Ishikawa (cell line): ENCODE measurements at regions not wholly inside any gene's neighbourhood (a gene's known extent, or its start where the extent isn't known, plus 50 kb on each side); places are given as distances from the start of the nearest gene placed in this dataset.

Experiments
- CEBPB ChIP-seq: IDR thresholded peaks from 2 replicates; pipeline ENCODE4 v1.6.1; 2012
- CREB1 ChIP-seq: IDR thresholded peaks from 2 replicates; pipeline ENCODE4 v1.6.1; 2012; ENCODE audit warnings: low read depth
- EGR1 ChIP-seq: IDR thresholded peaks from 2 replicates; pipeline ENCODE4 v1.6.1; 2012
- EP300 ChIP-seq: IDR thresholded peaks from 2 replicates; pipeline ENCODE4 v1.6.1; 2012; ENCODE audit warnings: borderline replicate concordance
- FOXM1 ChIP-seq: IDR thresholded peaks from 2 replicates; pipeline ENCODE4 v1.6.1; 2012; ENCODE audit warnings: low read depth, borderline replicate concordance
- NFIC ChIP-seq: IDR thresholded peaks from 2 replicates; pipeline ENCODE4 v1.6.1; 2012
- RAD21 ChIP-seq: IDR thresholded peaks from 2 replicates; pipeline ENCODE4 v1.6.1; 2012; ENCODE audit warnings: low read depth
- TAF1 ChIP-seq: IDR thresholded peaks from 2 replicates; pipeline ENCODE4 v1.6.1; 2012; ENCODE audit warnings: low read depth, mild to moderate bottlenecking
- TCF12 ChIP-seq: IDR thresholded peaks from 2 replicates; pipeline ENCODE4 v1.6.1; 2012; ENCODE audit warnings: low read depth
- TEAD4 ChIP-seq: IDR thresholded peaks from 2 replicates; pipeline ENCODE4 v1.6.1; 2012
- USF1 ChIP-seq: IDR thresholded peaks from 2 replicates; pipeline ENCODE4 v1.6.1; 2012
- YY1 ChIP-seq: IDR thresholded peaks from 2 replicates; pipeline ENCODE4 v1.6.1; 2012; ENCODE audit warnings: low read depth
- ZBTB7A ChIP-seq: IDR thresholded peaks from 2 replicates; pipeline ENCODE4 v1.6.1; 2012; ENCODE audit warnings: low read depth
- TF ChIP-seq, protein P1 (sequence below): IDR thresholded peaks from 2 replicates; pipeline ENCODE4 v1.6.1; 2012; ENCODE audit warnings: low read depth, mild to moderate bottlenecking

- TF ChIP-seq EGR1 (no peak), NFIC (no peak), TAF1 (no peak), ZBTB7A (no peak), USF1 (no peak), TEAD4 (no peak), YY1 (no peak), FOXM1 (no peak), TCF12 (no peak), RAD21 (no peak), EP300 (no peak), CREB1 (no peak)
- TF ChIP-seq, protein P1, sequence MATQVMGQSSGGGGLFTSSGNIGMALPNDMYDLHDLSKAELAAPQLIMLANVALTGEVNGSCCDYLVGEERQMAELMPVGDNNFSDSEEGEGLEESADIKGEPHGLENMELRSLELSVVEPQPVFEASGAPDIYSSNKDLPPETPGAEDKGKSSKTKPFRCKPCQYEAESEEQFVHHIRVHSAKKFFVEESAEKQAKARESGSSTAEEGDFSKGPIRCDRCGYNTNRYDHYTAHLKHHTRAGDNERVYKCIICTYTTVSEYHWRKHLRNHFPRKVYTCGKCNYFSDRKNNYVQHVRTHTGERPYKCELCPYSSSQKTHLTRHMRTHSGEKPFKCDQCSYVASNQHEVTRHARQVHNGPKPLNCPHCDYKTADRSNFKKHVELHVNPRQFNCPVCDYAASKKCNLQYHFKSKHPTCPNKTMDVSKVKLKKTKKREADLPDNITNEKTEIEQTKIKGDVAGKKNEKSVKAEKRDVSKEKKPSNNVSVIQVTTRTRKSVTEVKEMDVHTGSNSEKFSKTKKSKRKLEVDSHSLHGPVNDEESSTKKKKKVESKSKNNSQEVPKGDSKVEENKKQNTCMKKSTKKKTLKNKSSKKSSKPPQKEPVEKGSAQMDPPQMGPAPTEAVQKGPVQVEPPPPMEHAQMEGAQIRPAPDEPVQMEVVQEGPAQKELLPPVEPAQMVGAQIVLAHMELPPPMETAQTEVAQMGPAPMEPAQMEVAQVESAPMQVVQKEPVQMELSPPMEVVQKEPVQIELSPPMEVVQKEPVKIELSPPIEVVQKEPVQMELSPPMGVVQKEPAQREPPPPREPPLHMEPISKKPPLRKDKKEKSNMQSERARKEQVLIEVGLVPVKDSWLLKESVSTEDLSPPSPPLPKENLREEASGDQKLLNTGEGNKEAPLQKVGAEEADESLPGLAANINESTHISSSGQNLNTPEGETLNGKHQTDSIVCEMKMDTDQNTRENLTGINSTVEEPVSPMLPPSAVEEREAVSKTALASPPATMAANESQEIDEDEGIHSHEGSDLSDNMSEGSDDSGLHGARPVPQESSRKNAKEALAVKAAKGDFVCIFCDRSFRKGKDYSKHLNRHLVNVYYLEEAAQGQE, result no peak
Measured at GRCh38 chr4:184902550-184902949, 76.8 kb upstream of the ACSL1 start.

DNA sequence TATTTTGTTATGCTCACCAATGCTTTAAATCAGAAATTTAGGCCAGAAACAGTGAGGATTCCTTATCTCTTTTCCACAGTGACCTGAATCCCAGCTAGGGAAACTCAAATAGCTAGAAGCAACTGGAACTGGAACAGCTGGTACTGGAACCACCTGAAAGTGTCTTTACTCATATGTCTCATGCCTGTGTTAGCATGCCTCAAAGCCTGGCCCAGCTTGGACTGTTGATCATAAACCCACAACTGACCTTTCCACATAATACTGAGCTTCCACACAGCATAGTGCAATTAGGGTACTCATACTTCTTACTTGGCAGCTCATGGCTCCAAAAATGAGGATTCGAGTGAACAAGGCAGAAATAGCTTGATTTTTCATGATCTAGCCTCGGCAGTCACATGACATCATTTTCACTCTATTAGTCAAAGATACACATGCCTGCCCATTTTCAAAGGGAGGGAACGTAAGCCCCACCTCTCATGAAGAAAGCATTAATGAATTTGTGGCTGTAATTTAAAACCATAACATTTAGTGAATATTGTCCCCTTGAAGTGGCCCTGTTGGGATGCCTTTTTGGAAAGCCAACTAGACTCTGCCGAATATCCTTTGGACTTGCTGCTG is 80.8 kb upstream of the ACSL1 start:
- TF ChIP-seq NFIC, result no peak
- no peak for TF ChIP-seq CEBPB
- TF ChIP-seq USF1, result 0 out of 2 replicates have a peak, but pooled peaks have one; percentile 14

- TF ChIP-seq RAD21, result peak; percentile 25; the same call in 1 of the 2 replicates
- no peak for TF ChIP-seq NFIC
- TF ChIP-seq, protein P1, result no peak
- no peak for TF ChIP-seq TAF1
Measured at GRCh38 chr4:184907216-184907615, 81.4 kb upstream of the ACSL1 start.

DNA sequence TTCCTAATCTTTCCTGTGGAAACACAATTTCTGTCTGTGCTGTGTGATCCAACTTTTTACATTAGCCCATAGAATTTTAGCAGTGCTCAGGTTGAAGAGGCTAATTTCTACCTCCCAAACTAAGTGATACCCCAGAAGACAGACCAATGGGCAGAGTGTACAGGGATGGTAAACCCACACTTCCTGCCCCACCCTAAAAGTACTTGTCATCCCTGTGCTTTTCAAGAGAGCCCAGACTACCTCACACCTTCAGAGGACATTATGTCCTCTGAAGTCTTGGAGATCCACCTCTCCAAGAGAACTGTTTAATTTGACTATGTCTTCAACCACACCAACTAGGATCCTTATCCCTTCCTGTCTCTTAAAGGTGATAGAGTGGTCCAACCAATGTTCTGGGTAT is 82.0 kb upstream of the ACSL1 start:
- TF ChIP-seq CREB1, result no peak
- no peak for TF ChIP-seq RAD21
- no peak for TF ChIP-seq ZBTB7A
- TF ChIP-seq EP300, result no peak
- no peak for TF ChIP-seq USF1
- no peak for TF ChIP-seq TAF1
- TF ChIP-seq, protein P1, result no peak

DNA sequence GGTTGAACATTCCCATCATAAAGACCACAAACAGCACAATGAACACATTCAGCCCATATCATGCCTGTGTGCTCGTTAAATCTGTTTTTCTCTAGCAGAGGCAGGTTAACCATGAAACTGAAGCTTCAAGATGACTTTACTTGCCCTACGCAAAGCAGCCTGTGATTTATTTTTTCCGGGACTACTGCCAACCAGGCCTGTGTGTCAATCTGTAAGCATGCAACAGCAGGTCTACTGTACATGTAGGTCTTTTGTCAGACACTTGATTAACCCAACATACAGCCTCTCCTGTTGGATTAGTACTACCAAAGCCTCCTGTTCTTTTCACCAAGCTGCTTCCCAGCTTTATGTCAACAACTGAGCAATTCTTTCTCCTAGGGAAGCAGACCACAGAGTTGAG is 85.5 kb upstream of the ACSL1 start:
- 0 out of 2 replicates have a peak, but pooled peaks have one; percentile 23 for TF ChIP-seq NFIC
- TF ChIP-seq YY1, result no peak
